ENCODE measurements at regions not wholly inside any gene's neighbourhood (a gene's known extent, or its start where the extent isn't known, plus 50 kb on each side); places are given as distances from the start of the nearest gene placed in this dataset.
"Not testable (repeated sequence)": the region's sequence is repeated elsewhere in the genome, so short reads cannot be mapped to it uniquely, and the experiment has no call there.

DNA sequence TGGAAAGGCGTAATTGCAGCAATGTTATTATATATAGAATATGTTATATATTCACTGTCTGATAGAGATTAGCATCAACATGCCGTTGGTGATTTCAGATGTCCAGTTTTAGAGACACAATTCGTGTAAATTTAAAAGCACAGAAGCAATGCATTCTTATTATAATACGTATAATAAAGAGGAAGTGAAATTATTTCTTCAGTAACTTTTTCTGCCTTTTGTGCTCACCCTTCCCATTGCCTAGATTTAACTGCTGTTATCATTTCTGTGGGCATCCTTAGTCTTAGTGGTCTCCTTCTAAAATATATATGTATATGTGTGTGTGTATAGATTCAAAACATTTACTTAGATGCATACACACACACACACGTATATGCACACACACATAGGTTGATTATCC, 592.5 kb upstream of the GOLIM4 start:
- DNase-seq (no peak), ATAC-seq (ENCODE audit: low read depth) (no peak)
- POLR2A ChIA-PET = no interaction called here
- TF ChIP-seq, protein P1, sequence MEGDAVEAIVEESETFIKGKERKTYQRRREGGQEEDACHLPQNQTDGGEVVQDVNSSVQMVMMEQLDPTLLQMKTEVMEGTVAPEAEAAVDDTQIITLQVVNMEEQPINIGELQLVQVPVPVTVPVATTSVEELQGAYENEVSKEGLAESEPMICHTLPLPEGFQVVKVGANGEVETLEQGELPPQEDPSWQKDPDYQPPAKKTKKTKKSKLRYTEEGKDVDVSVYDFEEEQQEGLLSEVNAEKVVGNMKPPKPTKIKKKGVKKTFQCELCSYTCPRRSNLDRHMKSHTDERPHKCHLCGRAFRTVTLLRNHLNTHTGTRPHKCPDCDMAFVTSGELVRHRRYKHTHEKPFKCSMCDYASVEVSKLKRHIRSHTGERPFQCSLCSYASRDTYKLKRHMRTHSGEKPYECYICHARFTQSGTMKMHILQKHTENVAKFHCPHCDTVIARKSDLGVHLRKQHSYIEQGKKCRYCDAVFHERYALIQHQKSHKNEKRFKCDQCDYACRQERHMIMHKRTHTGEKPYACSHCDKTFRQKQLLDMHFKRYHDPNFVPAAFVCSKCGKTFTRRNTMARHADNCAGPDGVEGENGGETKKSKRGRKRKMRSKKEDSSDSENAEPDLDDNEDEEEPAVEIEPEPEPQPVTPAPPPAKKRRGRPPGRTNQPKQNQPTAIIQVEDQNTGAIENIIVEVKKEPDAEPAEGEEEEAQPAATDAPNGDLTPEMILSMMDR (IDR thresholded peaks at IDR 0.05) = no peak
- Mint-ChIP-seq H3K27ac (no peak overlapping the region), H3K9me3 (no peaks in the 10 kb centered on the region), H3K27me3 (no peaks in the 10 kb centered on the region), H3K4me3 (no peak overlapping the region), H3K36me3 (ENCODE audit: low read depth) (no peaks in the 10 kb centered on the region), H3K4me1 (no peaks in the 10 kb centered on the region)
- CTCF ChIA-PET = no interaction called here
- intact Hi-C loops (cut with micrococcal nuclease) = no loop called here

DNA sequence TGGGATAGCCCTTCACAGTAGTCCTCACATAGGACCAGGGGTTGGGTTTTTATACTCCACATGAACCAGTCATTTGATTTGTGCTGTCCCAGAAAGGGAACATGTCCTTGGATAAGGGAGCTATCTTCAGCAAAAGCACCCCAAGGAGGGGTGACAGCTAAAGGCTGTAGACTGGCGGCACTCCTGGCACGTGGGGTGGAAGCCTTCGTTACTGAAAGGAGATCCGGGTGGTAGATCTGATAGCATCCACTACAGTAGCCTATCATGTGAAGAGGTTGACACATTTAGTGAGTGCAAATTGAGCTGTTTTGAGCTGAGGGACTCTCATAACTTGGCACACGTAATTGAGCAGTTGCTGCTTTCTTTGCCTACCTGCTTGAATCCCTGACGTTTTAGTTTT, 588.8 kb upstream of the GOLIM4 start:
- ChIA-PET POLR2A (no interaction called here), CTCF (no interaction called here)
- no peak for DNase-seq
- Mint-ChIP-seq H3K4me3 (no peak overlapping the region), H3K27me3 (no peaks in the 10 kb centered on the region), H3K9me3 (no peaks in the 10 kb centered on the region), H3K36me3 (ENCODE audit: low read depth) (no peaks in the 10 kb centered on the region), H3K4me1 (no peaks in the 10 kb centered on the region), H3K27ac (no peak overlapping the region)
- intact Hi-C loops (cut with micrococcal nuclease) = no loop called here
- TF ChIP-seq, protein P1 (IDR thresholded peaks at IDR 0.05) = no peak
- no peak for ATAC-seq (ENCODE audit: low read depth)

DNA sequence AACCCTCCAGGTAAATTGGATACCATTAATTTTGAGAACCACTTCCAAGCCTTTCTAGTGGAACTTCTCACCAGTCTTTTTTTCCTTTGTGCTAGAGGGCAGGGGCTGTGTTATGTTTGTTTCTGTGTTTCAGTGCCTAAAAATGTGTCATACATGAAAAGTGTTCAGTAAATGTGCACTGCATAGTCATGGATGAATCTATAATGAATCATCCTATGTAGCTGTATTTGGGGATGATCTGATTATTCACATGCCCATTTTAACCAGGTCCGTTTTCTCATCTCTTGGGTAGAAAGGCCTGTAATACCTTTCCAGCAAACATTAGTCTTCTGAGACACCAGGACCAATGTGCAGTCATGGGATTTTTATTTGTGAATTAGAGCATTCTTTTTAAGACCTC, 583.0 kb upstream of the GOLIM4 start:
- CTCF ChIA-PET = no interaction called here
- no peak overlapping the region for H3K4me3 Mint-ChIP-seq
- no peak overlapping the region for H3K27ac Mint-ChIP-seq
- POLR2A ChIA-PET = no interaction called here
- DNase-seq (no peak), ATAC-seq (ENCODE audit: low read depth) (no peak)
- intact Hi-C loops (cut with micrococcal nuclease) = no loop called here
- H3K4me1 Mint-ChIP-seq = no peaks in the 10 kb centered on the region
- no peaks in the 10 kb centered on the region for H3K36me3 Mint-ChIP-seq (ENCODE audit: low read depth)
- H3K9me3 Mint-ChIP-seq = no peaks in the 10 kb centered on the region
- H3K27me3 Mint-ChIP-seq = no peaks in the 10 kb centered on the region
- TF ChIP-seq, protein P1 (IDR thresholded peaks at IDR 0.05) = no peak

DNA sequence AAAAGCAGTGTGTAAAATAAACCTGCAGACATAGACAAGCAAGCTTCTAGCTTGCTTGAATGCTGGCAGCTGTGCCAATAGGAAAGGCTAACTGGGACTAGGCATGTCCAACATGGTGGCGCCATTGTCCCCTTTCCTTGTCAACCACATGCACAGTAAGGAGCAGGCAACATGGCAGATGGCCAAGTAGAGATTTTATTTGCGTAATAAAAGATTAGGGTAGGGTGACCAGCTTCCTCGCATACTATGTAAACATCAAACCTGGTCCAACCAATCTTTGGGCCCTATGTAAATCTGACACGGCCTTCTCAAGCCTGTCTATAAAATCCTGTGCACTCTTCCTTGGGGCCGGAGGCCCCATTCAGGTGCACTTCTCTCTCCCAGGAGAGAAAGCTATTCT, 575.4 kb upstream of the GOLIM4 start:
- TF ChIP-seq, protein P1 (IDR thresholded peaks at IDR 0.05) = no peak
- DNase-seq (no peak), ATAC-seq (ENCODE audit: low read depth) (no peak)
- H3K27ac Mint-ChIP-seq = no peak overlapping the region
- H3K27me3 Mint-ChIP-seq = no peaks in the 10 kb centered on the region
- POLR2A ChIA-PET = no interaction called here
- H3K9me3 Mint-ChIP-seq = no peaks in the 10 kb centered on the region
- intact Hi-C loops (cut with micrococcal nuclease) = no loop called here
- no peaks in the 10 kb centered on the region for H3K4me1 Mint-ChIP-seq
- CTCF ChIA-PET = no interaction called here
- no peaks in the 10 kb centered on the region for H3K36me3 Mint-ChIP-seq (ENCODE audit: low read depth)
- H3K4me3 Mint-ChIP-seq = no peak overlapping the region

DNA sequence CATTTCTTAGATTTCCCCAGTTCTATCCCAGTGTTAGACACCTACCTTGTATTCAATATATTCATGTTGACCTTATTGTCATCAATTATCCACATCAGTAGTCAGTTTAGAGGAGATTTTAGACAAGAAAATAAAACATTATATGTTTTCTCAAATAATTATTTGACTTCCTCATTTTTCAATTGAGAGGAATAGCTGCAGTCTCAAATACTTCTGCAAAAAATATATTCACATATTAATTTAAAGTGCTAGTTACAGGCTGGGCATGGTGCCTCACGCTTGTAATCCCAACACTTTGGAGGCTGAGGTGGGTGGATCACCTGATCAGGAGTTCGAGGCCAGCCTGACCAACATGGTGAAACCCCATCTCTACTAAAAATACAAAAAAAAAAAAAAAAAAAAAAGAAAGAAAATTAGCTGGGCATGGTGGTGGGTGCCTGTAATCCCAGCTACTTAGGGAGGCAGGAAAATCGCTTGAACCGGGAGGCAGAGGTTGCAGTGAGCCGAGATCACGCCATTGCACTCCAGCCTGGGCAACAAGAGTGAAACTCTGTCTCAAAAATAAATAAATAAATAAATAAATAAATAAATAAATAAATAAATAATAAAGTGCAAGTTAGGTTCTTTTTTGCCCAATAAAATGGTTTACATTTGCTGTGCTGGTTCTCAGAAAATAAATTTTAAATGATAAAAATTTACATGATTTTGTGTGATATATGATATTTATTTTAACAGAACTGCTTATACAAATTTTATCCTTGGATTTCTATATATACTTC, 565.3 kb upstream of the GOLIM4 start:
- H3K27me3 Mint-ChIP-seq = not testable (repeated sequence)

DNA sequence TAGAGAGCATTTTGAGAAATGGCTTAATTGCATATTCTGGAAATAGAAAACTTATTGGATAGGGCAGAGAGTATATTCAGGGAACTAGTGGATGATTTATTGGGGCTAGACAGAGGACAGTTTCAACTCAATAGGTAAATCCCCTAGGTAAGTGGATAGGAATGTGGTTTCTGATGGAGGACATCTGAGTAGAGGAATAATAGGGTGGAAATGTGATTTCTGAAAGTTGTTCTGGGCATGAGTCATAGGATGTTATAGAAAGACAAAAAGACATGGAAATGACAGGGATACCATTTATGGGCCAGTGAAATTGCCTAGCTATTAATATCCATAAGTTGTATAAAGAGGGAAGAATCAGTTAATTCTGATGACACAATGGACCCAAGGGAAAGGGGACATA, 563.3 kb upstream of the GOLIM4 start:
- TF ChIP-seq, protein P1 (IDR thresholded peaks at IDR 0.05) = no peak
- Mint-ChIP-seq H3K27ac (no peak overlapping the region), H3K9me3 (no peaks in the 10 kb centered on the region), H3K4me3 (no peak overlapping the region), H3K27me3 (no peaks in the 10 kb centered on the region), H3K4me1 (no peaks in the 10 kb centered on the region), H3K36me3 (ENCODE audit: low read depth) (no peaks in the 10 kb centered on the region)
- no peak for ATAC-seq (ENCODE audit: low read depth)
- ChIA-PET POLR2A (no interaction called here), CTCF (no interaction called here)
- intact Hi-C loops (cut with micrococcal nuclease) = no loop called here
- no peak for DNase-seq

More for the DNA sequence above, 565.3 kb upstream of the GOLIM4 start:
- H3K4me1 Mint-ChIP-seq; H3K27ac Mint-ChIP-seq; H3K36me3 Mint-ChIP-seq (ENCODE audit: low read depth); H3K9me3 Mint-ChIP-seq; POLR2A ChIA-PET; ATAC-seq (ENCODE audit: low read depth); CTCF ChIA-PET; DNase-seq; H3K4me3 Mint-ChIP-seq; intact Hi-C loops (cut with micrococcal nuclease): not testable (repeated sequence)
